ENCODE measurements at regions not wholly inside any gene's neighbourhood (a gene's known extent, or its start where the extent isn't known, plus 50 kb on each side); places are given as distances from the start of the nearest gene placed in this dataset.
A peak's percentile ranks its signal among the peaks of the same experiment; 100 is the strongest.
"Not testable (repeated sequence)": the region's sequence is repeated elsewhere in the genome, so short reads cannot be mapped to it uniquely, and the experiment has no call there.

DNA sequence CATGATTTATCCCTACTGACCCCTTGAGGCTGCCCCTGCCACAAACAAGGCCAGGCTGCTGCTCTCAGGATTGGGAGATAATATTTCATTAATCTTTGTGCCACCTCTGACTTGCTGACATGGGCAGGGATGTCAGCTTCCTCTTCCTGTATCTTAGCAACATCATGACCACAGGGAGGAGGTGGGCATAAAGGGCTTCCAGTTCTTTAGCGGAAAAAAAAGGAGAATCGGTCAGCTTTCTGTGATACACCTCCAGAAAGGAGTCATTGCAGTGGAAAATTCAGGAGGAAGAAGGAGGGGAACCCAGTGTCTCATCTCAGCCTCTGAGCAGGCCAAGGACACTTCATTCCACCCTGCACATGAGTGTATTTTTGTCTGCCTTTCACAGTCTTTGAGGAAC is 206.8 kb upstream of the SDK2 start:
- DNase-seq (ENCODE audit: low spot score), result no peak

DNA sequence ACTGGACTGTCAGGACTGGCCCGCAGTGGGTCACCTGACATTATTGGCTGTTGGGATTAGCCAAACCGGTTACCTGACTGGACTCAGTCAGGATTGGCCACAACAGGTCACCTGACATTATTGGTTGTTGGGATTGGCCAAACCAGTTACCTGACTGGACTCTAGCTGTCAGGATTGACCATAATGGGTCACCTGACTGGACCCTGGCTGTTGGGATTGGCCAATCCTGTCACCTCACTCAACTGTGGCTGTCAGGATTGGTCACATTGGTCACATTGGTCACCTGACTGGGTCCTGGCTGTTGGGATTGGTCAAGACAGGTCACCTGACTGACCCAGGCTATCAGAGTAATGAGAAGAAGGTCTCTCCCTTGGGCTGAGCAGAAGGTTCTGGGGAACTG is 207.7 kb upstream of the SDK2 start:
- DNase-seq (ENCODE audit: low spot score), result no peak

- peak; percentile 33 for DNase-seq (ENCODE audit: low spot score)
Observed at GRCh38 chr17:73855720-73856333, 211.6 kb upstream of the SDK2 start.

- DNase-seq (ENCODE audit: low spot score), result no peak
Observed at GRCh38 chr17:73856556-73856955, 212.3 kb upstream of the SDK2 start.

DNA sequence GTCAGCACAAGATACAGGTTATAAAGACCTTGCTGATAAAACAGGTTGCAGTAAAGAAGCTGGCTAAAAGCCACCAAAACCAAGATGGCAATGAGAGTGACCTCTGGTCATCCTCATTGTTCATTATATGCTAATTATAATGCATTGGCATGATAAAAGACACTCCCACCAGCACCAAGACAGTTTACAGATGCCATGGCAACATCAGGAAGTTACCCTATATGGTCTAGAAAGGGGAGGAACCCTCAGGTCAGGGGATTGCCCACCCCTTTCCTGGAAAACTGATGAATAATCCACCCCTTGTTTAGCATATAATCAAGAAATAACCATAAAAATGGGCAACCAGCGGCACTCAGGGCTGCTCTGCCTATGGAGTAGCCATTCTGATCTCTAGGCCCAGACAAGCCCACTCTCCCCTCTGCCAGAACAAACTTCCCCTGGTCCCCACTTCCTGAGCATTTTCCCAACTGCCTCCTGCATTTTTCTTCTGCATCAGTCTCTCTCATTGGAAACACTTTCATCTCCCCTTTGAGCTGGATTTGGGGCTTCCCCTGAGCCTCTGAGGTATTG is 215.3 kb upstream of the SDK2 start:
- not testable (repeated sequence) for DNase-seq (ENCODE audit: low spot score)

GRCh38 chr17:73861543-73861942 is 217.3 kb upstream of the SDK2 start:
- DNase-seq (ENCODE audit: low spot score), result no peak

- no peak for DNase-seq (ENCODE audit: low spot score)
Observed at GRCh38 chr17:73863761-73864535, 219.7 kb upstream of the SDK2 start.

GRCh38 chr17:73865831-73866230 is 221.6 kb upstream of the SDK2 start:
- DNase-seq (ENCODE audit: low spot score), result no peak

- no peak for DNase-seq (ENCODE audit: low spot score)
Observed at GRCh38 chr17:73867056-73867455, 222.8 kb upstream of the SDK2 start.

DNA sequence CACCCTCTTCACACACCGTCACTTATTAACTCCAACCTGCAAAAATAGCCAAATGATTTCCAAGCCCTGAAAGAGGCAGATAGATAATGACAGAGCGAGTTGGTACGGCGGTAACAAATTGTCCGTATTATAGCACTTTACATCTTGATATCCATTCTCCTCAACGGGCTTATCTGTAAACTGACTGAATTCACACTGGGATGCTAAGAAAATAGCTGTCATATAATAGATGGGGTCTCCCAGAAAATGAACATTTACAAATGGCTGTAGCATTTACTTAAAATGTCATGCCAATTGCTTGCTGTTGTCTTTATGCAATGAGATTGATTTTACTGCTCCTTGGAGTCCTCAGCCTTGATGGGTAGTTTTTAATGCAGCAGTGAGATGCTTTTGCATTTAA is 225.8 kb upstream of the SDK2 start:
- no peak for DNase-seq (ENCODE audit: low spot score)

DNA sequence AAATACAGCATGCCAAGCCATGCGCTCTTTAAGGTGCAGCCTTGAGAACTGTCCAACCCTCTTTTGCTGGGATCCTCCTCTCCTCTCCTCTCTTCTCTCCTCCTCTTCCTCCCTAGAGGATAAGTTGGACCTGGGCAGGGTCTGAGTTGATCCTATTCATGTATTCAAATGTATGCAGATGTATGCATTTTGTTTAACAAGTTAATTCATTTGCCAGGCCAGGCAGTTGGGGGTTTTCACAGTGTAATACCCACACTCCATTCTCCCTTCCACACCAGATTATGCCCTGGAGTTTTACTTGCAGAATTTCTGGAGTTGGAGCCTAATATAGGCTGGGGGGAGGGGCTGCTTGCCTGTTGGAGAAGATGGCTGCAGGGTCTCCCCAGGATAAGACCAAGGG is 226.2 kb upstream of the SDK2 start:
- no peak for DNase-seq (ENCODE audit: low spot score)

DNA sequence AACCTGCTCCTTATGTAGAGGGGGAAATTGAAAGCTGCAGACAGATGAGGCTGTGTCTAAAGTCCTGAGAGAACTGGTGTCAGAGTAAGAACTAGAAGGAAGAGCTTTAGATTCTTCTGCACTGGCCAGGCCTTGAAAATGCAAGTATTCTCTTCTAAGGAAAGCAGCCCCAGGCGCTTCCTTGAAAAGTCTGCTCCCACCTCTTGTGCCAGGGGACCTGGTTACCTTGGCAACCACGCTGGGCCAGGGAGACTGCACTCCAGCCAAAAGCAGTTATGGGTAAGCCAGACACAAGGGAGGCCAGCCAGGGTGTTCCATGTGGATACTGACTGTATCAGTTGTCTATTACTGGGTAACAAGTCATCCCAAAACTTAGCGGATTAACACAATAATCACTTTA is 228.6 kb upstream of the SDK2 start:
- no peak for DNase-seq (ENCODE audit: low spot score)

DNA sequence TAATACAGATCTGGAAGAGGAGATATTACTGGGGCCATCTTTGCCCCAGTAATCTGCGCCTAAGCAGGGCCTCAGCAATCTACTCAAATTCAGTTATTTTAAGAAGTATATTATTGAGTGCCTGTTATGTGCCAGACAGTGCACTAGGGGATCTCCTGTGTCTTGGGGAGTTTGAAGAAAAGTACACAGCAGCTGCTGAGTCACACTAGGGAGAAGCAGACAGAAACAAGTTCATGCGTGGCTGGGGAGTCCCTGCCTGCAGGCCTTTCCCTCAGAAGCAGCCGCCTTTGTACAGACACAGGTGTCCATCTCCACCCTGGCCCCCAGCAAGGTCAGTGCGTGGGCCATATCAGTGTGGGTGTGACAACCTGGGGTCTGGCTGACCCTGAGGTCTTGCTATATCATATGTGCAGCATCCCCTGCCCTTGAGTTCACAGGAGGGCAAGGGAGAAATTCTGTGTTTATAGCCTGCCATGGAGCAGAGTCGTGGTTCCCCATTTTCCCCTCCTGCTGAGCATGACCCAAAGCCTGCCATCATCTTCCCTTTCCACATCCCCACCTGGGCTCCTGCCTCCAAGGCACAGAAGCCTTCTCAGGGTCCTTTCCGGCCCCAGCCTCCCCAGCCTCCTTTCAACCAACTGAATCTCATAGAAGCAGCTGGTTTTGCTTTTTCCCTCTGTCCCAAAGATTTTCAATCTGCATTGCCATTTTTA is 229.9 kb upstream of the SDK2 start:
- no peak for DNase-seq (ENCODE audit: low spot score)

GRCh38 chr17:73875346-73875745 is 231.1 kb upstream of the SDK2 start:
- no peak for DNase-seq (ENCODE audit: low spot score)

DNA sequence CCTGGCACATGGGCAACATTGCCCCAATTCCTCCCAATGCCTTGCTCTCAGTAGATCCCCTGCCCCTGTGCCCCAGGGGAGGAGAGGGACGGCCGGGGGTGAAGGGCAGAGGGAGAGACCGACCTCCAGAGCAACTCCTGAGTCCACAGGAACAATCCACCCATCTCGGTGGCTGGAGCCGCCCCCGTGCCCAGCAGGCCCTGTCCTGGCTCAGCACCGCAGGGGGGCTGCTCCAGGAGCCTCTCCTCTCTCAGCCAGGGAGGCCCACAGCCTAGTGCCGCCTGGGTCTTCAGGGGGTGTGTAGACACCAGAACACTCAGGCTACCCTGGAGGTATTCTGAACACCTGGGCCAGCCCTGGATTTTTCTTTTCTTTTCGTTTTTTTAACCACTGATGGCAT is 233.7 kb upstream of the SDK2 start:
- no peak for DNase-seq (ENCODE audit: low spot score)

DNA sequence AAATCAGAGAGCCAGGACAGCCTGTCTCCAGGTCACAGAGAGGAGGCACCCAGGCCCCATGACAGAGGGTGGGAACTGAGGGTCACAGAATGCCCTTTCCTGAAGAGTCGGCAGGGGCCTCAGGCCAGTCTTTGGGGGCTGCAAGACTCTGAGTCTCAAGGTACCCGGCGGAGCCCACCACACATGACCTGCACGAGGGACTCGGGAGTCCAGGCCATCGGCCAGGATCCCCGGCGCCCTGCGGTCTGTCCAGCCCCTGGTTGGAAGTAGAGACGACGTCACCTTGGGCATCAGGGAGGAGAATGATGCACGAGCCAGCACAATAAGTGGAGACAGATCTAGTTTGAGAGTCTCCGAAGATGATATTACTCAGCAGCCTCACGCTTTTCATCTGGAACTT is 234.7 kb upstream of the SDK2 start:
- DNase-seq (ENCODE audit: low spot score), result no peak

GRCh38 chr17:73879987-73880386 is 235.7 kb upstream of the SDK2 start:
- DNase-seq (ENCODE audit: low spot score), result no peak

DNA sequence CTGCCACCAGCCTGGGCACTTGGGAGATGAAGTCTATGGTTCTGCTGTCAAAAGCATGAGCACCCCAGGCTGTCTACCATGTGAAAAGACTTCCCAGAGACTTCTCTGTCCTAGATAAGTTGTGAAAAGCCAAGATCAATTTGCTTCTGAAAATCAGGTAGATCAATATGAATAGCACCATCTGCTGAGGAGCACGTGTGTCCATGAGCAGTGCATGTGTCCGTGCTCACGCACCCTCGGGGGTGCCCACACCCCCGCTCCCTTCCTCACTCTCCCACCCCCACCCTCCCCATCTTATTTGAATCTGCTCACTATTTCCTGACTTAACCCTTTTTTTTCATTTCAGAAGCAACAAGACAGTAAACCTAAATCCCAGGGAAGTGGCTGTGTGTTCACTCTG is 238.3 kb upstream of the SDK2 start:
- DNase-seq (ENCODE audit: low spot score), result no peak

DNA sequence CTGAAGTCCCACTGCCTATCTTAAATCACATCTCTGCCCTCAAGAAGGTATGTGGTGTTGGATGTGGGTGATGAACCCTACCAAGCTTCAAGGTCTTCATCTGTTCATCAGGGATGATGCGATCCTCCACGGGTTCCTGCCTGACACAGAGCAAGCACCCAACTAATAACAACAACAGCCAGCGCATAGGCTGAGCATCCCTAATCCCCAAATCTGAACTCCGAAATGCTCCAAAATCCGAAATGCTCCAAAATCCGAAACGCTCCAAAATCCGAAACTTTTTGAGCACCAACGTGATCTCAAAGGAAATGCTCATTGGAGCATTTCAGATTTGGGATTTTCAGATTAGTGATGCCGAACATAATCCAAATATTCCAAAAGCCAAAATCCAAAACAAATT is 238.9 kb upstream of the SDK2 start:
- no peak for DNase-seq (ENCODE audit: low spot score)

DNA sequence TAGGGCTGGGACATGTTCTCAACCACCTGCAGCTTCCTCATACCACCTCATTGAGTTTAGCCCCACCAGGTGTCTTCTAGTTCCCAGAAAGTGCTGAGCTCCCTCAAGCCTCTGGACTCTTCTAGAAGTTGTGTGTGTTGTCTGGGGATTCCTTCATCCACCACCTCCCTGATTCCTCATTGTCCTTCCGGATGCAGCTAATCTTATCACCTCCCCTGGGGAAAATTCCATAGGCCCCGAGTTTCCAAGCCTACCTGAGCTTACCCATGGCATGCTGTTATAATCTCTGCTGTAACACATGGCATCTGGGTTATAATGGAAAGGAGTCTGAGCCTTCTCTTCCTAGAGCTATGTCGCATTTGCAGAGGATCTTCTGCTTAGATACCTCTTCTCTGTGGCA is 243.5 kb upstream of the SDK2 start:
- no peak for DNase-seq (ENCODE audit: low spot score)

DNA sequence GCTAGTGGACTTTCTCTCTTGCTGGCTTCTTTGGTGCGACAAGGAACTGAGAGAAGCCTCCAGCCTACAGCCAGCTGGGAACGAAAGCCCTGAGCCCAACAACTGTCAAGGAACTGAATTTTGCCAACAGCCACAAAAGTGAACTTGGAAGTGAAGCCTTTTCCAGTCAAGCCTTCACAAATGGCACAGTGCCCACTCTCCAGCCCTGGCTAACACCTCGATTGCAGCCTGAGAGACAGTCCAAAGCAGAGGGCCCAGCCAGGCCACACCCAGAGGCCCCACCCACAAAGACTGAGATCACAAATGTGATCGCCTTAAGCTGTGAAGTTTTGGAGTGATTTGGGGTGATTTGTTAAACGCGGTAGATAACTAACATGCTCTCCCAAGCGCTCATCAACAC is 244.6 kb upstream of the SDK2 start:
- DNase-seq (ENCODE audit: low spot score), result no peak

DNA sequence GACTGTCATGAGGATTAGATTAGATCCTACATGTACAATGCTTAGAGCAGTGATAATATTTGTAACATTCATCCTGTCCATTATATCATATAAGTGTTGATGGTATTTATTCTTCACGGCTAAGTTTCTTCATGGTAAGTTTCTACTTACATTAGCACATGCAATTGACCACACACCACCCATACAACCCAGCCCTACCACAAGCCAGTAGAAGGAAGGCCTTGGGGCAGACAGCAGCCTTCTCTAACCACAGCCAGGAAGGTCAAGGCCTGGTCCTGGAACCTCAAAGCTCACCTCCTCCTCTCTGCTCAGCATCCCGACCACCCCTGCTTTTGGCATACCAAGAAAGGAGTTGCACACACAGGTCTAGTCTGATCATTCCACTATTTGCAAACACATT is 245.2 kb upstream of the SDK2 start:
- no peak for DNase-seq (ENCODE audit: low spot score)

DNA sequence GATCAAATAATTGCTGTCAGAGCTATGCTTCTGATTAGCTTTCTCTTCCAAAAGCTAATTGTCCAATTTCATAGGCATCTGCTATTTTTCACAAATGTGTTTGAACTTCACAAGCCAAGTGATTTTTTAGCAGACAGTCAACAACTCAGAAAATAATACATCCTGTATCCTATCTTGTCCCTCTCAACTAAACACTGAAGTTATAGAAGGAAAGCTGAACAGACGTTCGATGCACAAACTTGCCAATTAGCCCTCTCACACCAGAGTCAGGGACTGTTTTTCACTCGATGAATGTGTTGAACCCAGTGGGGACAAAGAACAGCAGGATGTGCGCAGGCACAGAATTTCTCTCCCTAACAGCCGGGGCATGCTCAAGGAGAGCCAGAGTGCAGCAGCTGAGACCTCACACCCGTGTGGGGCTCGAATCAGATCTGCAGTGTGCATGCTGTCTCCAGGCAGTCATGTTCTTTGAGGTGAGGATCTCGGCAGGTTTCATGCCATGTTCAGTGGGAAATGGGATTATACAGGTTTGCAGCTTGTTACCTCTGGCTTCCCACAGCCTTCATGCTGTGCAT is 246.7 kb upstream of the SDK2 start:
- no peak for DNase-seq (ENCODE audit: low spot score)

All from AG20443 (cell line).